Right kidney (tissue), 1 donor: ENCODE measurements at regions not wholly inside any gene's neighbourhood (a gene's known extent, or its start where the extent isn't known, plus 50 kb on each side); places are given as distances from the start of the nearest gene placed in this dataset.
A peak's percentile ranks its signal among the peaks of the same experiment; 100 is the strongest.

ENCODE experiments used
- DNase-seq: peaks from one replicate; pipeline ENCODE4 v3.0.0-alpha.2; 2016

DNA sequence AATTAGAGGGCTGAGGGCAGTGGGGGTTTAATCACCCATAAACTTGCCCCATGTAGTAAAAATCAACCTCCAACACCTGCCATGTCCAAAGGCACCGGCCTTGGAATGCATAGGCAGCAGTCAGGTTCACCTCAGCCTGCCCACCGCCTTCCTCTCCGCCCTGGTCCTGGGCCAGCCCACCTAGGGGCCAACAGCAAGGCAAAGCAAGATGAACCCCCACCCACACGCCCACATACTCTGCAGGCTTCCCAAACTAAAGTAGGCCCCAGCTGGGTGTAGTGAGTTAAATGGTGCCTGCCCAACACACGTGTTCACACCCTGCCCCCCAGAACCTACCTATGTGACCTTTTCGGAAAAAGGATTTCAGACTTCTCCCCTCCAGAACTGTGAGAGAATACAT lies 92.9 kb upstream of the RAI14 start:
- no peak for DNase-seq

DNA sequence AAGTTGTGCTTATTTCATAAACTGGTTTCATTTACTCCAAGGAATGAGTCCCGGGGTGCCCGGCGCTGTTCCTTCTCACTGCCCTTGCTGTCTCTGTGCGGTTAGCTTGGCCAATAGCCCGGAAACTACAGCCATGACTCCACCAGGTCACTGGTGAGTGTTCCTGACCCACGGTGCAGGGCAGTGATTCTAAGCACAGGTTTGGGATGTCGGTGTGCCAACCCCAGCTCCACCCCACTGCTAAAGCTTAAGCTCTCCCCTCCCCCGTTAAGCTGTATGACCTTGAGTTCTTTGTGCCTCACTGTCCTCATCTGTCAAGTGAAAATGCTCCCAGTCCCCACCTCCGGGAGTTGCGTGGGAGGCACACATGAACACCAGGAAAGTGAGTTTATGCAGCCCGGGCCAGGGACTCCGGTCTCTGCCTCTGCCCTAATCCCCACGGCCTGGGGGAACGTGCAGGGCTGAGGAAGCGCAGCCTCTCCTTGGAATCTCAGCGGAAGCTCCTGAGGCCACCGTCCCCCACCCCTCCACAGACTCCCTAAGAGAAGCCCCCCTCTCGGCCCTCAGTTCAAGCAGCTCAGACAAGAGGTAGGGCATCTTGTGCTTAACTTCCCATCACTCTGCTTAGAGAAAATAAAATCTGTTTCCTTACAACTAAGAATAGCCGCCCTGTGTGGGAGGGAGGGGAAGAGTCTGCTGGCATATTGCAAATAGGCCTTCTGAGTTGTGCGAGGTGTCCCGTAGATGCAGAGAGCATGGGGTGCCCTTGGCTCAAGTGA lies 92.0 kb upstream of the RAI14 start:
- peak; percentile 33 for DNase-seq

DNA sequence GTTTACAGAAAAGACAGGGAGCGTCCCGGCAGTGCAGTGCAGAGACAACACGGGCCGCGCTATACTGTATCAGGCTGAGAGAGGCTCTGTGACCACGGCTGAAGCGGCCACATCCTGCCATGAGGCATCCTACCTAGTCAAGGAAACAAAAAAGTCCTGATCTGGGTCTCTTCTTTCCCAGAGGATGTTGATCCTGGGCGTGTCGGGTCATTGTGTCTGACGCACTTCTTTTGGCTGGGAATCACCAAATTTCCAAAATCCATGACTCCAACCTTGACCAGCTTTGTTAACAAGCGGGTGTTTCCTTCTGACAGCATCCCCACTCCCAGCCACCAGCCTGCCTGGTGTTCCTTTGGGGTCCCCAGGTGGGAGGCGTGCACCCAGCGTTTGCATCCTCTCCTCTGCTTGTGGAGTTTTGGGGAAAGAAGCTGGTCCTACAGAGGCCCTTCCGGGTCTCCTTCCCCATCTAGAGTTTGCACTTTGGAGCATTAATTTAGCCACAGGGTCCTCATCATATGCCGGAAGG lies 91.4 kb upstream of the RAI14 start:
- no peak for DNase-seq

DNA sequence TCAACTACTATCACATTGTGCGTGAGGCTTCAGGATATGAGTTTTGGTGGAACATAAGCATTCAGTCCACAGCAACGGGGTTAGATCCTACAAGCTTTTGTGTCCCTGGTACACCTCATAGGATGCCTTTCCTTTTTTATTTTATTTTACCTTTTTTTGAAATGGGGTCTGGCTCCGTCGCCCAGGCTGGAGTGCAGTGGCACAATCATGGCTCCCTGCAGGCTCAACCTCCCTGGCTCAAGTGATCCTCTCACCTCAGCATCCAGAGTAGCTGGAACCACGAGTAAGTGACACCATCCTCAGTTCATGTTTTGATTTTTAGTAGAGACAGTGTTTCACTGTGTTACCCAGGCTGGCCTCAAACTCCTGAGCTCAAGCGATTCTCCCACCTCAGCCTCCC lies 86.0 kb upstream of the RAI14 start:
- DNase-seq: no peak

DNA sequence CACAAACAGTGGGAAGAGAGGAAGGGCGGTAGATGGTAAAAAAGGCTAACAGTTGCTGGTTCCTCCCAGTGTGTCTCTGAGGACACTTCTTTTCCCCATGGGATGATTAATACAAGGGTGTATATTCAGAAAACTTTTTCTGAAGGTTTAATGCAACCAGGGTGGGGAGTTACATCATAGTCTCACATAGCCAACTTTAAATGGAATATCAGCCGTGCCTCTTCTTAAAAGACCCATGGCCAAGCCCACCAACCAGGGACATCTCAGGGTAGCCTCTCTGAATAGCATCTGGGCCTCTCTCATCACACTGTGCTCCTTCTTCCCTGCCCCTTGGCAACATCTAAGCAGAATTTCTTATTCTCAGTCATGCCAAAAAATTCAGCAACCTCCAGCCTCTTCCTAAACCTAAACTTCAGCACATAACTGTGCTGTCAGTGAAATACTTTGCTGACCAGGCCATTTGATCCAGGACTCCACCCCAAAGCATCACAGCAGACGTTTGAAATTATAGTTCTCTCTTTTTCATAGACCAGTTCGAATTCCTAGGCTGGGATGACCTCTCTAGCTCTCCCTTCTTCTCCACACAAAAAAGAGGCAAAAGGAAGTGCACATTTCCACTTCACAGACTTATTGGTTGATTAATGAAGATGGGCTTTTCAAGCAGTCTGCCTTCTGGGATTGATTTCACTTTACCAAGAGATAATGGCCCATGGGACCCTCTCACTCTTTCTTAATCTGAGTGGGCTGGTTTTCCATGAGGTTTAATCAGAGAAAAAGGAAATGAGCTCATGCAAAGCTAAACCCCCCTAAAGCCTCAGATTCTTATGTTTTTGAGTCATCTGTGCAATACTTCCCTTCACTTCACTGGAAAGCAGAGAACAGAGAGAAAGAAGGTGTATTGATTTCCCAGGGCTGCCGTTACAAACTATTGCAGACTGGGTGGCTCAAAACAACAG lies 85.1 kb upstream of the RAI14 start:
- no peak for DNase-seq

DNA sequence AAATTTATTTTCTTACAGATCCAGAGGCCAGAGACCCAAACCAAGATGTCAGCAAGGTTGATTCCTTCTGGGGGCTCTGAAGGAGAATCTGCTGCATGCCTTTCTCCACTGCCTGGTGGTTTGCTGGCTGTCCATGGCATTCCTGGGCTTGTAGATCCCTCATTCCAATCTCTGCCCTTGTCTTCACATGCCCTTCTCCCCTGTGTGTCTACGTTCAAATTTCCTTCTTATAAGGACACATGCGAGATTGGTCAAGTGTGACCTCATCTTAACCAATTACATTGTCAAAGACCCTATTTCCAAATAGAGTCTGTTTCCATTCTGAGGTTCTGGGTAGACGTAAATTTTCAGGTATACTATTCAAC lies 84.5 kb upstream of the RAI14 start:
- DNase-seq: no peak

DNA sequence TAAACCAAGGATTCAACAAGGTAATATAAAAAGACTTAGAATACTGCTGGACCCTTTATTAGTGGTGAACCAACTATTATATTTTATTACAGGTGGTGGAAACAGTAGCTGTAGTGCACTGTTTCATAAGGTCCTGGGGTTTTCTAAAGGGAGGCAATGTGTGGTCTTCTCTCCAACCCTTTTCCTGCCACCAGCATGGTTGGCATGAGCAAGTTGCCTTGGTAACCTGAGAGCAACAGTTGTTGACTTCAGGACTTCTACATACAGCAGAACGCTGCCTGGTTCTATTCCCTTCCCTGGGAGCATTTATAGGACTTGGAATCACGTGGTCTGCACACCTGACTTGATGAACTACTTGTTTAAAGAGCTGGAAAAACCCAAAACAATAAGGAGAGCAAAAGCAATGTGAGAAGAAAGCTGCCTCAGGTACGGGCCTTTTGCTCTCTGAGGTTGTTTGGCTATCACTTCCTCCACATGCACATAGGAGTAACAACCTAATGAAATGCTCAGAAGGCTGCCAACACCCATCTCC lies 81.1 kb upstream of the RAI14 start:
- no peak for DNase-seq

DNA sequence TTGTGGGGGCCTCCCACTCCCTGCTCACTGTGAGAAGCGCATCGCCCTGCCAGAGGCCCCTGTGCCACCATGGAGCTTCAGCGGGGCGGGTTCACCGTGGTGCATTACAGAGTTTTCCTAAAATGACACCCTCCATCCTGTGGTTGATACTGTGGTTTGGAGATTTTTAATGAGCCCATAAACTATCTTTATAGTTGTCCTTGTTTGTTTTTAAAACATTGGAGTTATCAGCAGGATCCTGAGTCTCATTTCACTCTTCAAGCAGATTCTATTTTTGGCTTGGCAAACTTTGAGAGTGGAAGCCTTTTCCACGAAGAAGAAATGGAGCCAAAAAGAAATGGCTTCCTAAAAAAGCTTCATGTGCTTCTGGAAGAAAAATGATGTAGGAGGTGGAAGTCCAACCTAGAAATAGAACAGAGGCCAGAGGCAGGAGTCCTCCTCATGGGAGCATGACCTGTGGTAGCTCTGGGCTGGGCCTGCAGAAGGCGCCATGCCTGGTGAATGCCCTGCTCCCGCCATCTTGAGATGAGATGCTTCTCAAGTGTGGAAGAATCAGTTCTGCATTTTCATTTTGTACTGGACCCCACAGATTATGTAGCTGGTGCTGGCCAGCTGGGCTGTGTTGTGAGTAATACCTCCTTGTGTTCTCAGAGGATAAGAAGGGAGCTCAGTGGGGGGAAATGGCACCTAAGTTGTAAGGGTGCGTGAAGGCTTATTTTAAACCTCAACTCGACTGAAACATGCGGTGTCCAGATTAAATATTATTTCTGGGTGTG lies 79.0 kb upstream of the RAI14 start:
- DNase-seq: no peak

DNA sequence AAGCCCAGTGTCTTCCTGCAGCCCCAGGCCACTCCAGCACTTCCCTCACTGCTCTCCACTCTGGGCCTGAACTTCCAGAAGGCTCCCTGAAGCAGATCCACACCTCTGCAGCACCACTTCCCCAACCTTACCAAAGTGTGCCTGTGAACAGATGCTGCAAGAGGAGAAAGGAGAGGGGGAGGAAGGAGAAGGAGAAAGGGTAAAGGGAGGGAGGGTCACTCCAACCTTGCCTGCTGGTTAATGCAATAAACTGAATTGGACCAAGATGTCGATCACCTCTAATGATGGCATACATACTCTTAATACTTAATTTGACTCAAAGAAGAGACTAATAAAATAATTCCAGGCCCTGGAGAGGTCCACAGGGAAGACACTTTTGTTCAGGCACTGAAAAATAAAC lies 77.2 kb upstream of the RAI14 start:
- DNase-seq: no peak

DNA sequence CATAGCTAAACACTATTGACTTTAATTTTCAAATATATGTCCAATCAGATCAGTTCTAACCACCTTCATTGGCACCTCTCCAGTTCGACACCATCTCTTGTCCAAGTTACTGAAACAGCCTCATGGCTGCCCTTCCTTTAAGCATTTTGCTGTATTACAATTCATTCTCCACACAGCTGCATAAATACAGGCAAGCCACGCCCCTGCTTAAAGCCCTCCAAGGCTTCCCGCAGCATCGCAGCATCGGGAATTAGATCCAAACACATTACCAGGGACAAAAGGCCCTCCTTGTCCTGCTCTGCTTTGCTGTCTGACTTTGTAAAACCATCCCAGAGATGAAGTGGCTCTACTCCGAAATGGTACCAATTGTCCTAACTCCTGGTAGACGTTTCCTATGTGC lies 75.1 kb upstream of the RAI14 start:
- DNase-seq: no peak

DNA sequence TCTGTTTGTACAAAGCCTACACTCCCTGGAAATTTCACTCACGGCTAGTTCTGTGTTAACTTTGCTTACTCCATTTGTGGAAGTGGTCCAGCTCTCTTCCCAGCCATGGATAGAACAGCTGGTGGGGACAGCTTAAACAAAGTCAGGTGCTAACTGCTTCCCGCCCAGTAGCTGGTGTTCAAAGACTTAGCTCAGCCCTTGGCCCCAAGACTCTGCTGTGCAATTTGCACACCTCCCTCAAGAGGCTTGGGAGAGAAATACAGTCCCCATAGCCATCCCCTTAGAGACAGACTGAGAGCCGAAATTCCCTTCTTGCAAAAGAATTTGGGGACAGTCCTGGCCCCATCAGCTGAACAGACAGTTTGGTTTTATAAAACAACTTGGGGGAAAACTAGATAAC lies 73.8 kb upstream of the RAI14 start:
- no peak for DNase-seq

DNA sequence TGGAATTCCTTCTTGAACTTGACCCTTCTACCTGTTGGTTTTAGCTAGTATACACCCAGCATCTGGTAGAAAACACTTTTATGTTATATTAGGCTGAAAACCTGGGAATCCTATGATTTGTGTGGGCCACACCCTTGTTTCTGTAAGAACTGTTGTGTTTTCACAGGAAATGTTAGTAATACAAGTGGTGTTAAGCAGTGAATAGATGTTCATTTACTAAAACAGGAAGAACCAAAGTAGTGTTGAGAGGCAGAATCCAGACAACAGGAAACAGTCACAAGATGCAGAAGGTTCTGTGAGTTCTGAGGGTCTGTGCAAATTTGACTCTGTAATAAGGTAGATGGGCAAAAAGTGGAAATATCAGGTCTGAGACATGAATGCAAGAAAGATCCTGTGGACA lies 73.0 kb upstream of the RAI14 start:
- DNase-seq: no peak

DNA sequence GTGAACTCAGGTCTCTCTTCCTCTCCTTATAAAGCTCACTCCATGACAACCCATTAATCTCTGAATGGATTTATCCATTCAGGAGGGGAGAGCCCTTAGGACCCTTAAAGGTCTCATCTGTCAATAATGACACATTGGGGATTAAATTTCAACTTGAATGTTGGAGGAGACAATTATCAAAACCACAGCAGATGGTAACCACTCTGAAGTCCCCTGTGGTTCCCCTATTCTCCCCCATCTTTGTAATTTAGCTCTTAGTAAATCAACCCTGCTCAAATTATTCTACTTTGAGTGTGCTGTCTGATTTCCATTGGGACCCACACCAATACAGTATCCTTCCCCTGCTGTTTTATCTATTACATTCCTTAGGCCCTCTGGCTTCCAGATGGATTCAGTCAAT lies 72.0 kb upstream of the RAI14 start:
- DNase-seq: no peak

DNA sequence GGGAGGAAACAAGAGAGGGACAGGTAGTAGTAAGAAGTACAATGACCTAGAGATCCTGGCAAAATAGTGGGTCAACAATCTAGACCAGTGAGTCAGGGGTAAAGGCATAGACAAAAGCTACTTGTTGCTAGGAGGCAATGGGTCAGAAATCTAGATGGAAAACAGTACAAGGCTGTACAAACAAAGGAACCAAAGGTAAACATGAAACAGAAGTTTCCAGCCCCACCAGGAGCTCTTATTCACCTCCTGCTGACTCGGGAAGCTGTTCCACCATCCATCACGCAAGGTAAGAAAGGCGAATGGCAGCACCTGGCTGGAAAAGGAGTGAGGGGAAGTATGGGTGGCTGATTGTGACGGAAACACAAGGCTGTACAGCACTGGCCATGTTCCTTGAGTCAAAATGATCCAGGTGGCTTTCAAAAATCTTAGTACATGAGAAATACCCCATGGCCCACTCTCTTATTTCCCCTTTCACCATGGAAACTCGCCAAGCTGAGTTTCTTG lies 70.5 kb upstream of the RAI14 start:
- no peak for DNase-seq

DNA sequence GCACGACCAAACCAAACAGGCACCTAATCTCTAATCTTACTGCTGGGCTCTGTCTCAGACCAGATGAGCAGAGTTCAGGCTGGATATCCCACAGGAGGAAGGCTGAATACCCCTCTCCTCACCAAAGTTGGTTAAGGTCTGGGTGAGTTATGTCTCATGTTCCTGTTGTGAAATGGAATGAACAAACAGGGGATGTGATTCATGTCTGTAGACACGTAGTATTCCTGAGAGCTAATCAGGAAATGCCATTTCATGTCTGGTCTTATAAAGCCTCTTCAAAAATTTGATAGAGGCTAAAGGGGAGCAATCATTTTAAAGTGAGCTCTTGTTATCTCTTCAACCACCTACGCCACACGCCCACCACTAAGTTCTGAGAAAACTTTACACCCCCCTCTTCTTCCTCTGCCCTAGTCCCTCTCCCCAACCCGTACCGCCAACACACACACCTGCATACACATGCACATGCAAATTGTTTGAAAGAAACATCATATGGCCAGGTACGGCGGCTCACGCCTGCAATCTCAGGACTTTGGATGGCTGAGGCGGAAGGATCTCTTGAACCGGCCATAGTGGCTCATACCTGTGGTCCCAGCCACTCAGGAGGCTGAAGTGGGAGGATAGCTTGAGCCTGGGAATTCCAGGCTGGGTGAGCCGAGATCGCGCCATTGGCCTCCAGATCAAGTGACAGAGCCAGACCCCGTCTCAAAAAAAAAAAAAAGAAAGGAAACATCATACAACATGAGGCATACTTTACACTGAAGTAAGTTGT lies 69.8 kb upstream of the RAI14 start:
- no peak for DNase-seq

DNA sequence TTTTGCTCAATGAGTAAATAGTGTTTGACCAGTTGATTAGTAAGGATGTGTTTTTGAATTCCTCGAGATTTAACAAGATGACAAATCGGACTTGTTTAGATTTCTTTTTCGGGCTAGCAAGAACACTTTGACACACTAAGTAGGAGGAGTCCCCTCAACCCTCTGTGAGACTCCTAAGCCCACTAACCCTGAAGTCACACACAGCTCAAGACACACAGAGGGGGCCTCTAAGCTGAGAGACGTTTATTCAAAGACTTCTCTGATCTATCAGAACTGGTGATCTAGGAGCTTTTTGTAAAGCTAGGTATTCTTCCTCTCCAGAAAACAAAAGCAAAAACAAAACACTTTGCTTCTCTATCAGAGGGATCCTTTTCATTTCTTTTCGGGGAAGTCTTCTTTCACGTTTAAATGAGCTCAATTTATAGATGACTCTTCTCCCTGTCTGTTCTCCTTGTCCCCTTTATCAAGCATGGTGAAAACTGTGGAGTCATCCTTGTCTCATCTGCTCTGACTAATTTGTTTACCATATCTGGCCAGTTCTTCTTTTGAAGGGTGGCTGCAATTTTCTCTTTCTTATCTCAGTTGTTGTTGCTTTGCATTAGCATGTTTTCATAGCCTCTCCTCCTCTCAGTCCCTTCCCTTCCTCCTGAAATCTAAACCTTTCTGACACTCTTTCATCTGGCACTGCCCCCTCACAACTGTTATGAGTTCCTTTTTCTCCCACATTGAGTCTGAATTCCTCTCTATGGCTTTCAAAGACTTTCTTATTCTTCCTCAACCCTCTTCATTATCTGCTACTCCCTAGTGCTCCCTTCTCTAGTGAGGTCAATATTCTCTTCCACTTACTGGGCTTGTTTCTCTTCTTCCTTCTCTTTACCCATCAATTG lies 68.5 kb upstream of the RAI14 start:
- peak; percentile 18 for DNase-seq

DNA sequence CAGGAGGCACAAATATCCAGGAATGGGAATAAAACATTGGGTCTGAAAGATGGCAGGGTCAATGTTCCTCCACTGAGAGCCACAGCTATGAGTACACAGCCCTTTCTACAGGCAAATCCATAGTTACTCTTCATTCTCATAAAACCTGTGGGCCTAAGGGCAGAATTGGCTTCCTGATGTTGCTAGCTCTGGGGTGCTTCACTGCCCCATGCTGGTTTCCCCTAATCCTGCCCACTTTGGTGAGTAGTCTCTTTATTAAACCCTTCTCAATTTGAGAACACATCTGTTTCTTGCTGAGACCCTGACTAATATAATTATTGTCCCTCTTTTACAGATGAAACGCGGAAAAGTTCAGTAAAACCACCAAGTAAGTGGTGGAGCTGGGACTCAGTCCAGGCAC lies 66.3 kb upstream of the RAI14 start:
- no peak for DNase-seq

DNA sequence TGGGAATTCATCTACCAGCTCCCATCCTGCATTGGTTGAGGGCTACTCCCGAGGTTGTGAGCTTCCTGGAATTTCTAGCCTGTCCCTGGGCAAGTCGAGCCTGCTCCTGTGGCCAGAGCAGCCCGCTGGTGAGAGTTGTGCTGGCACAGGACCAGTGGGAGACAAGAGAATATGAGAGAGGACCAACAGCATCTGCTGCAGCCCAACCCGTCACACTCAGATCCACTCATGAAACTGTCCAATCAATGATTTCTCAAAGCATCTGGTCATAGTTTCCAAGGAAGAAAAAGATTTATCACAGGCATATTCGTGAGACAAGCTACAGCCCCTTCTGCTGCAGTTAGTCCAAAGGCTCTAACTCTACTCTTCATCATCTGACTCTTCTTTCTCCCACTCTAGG lies 64.4 kb upstream of the RAI14 start:
- DNase-seq: no peak

DNA sequence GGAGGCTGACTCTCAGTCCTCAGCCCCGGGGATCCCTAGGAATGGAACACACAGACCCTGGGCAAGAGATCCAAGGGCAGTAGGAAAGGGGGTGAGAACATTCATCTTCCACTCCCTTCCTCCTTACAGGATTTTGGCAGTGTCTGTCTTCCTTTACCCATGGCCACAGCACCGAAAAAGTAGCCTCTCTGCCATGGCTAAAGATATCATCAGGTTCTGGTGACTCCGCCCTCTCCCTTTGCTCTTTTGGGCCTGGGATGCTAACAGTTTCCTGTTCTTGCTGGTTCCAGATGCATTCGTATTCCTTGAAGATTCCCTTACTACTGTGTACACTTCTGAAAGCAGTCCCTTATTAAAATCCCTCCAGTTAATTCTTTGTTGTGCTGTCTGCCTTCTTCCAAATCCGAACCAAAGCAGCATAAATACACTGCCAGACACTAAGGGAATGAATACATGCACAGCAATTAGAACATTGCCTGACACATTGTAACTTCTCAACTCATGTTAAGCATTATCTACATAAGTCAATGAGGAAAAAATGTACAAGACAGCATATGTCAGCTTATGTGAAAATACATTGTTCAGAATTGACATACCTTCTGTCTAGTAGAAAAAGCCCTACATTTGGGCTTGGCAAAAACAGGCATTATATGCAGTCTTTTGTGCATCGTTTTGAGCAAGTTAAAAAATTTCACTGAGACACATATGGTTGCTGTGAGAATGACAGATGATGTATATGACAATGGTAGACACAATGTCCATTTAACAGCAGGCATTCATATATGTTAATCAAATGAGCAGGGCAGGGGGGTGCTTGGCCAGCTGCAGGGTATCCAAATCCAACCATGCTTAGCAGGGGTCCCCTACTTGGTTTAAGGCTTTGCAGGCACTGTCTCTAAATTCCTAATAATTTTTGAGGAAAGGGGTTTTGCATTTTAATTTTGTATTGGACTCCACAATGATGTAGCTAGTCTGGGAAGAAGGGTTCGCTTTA lies 58.8 kb upstream of the RAI14 start:
- DNase-seq: no peak
